Trophoblast cell (in vitro differentiated cells and primary cell): ENCODE measurements at regions not wholly inside any gene's neighbourhood (a gene's known extent, or its start where the extent isn't known, plus 50 kb on each side); places are given as distances from the start of the nearest gene placed in this dataset.

ENCODE experiments used
- DNase-seq, 2 donors: peaks; one replicate each; pipeline ENCODE4 v3.0.0-alpha.2; 2016
- H2AFZ ChIP-seq: 2 replicates; pipeline ENCODE4 v1.6.1; 2013; ENCODE audit warnings: low read length, moderate library complexity, mild to moderate bottlenecking; ENCODE audit not compliant: insufficient read depth, poor library complexity
- H2AK5ac ChIP-seq: 2 replicates; pipeline ENCODE4 v1.6.1; 2013; ENCODE audit warnings: mild to moderate bottlenecking, low read length
- H2BK120ac ChIP-seq: 2 replicates; pipeline ENCODE4 v1.6.1; 2013; ENCODE audit warnings: low read length, mild to moderate bottlenecking, moderate library complexity; ENCODE audit not compliant: insufficient read depth, poor library complexity
- H2BK12ac ChIP-seq: 2 replicates; pipeline ENCODE4 v1.6.1; 2013; ENCODE audit warnings: mild to moderate bottlenecking, low read length, moderate library complexity
- H2BK5ac ChIP-seq: 2 replicates; pipeline ENCODE4 v1.6.1; 2013; ENCODE audit warnings: low read length, low read depth, moderate library complexity, mild to moderate bottlenecking; ENCODE audit not compliant: poor library complexity
- H3K14ac ChIP-seq: 2 replicates; pipeline ENCODE4 v1.6.1; 2013; ENCODE audit warnings: mild to moderate bottlenecking, low read length
- H3K18ac ChIP-seq: 2 replicates; pipeline ENCODE4 v1.6.1; 2013; ENCODE audit warnings: mild to moderate bottlenecking, low read length
- H3K23ac ChIP-seq: 2 replicates; pipeline ENCODE4 v1.6.1; 2013; ENCODE audit warnings: low read length
- H3K27ac ChIP-seq: 2 replicates; pipeline ENCODE4 v1.5.1; 2013; ENCODE audit warnings: low read depth, mild to moderate bottlenecking, inconsistent platforms, low read length, moderate library complexity
- H3K27me3 ChIP-seq: 2 replicates; pipeline ENCODE4 v1.6.1; 2013; ENCODE audit warnings: inconsistent platforms, mild to moderate bottlenecking, low read length, moderate library complexity; ENCODE audit not compliant: insufficient read depth
- H3K36me3 ChIP-seq, 2 experiments: 1 replicate in 1 of 2; 2 replicates in 1 of 2; pipeline ENCODE4 v1.6.1; 2013; ENCODE audit warnings: low read length in 2 of 2, mild to moderate bottlenecking in 2 of 2, moderate library complexity in 1 of 2; ENCODE audit not compliant: insufficient read depth in 2 of 2, control insufficient read depth in 1 of 2
- H3K4ac ChIP-seq: 2 replicates; pipeline ENCODE4 v1.6.1; 2013; ENCODE audit warnings: low read depth, mild to moderate bottlenecking, low read length, moderate library complexity
- H3K4me1 ChIP-seq, 2 experiments: 1 replicate in 1 of 2; 2 replicates in 1 of 2; pipeline ENCODE4 v1.6.1; 2013; ENCODE audit warnings: low read length in 2 of 2, mild to moderate bottlenecking in 2 of 2, moderate library complexity in 1 of 2; ENCODE audit not compliant: insufficient read depth in 2 of 2, control insufficient read depth in 1 of 2
- H3K4me2 ChIP-seq: 2 replicates; pipeline ENCODE4 v1.6.1; 2013; ENCODE audit warnings: inconsistent platforms, mild to moderate bottlenecking, low read length, moderate library complexity
- H3K4me3 ChIP-seq: 2 replicates; pipeline ENCODE4 v1.5.1; 2013; ENCODE audit warnings: mild to moderate bottlenecking, low read depth, low read length, inconsistent platforms
- H3K79me1 ChIP-seq: one replicate; pipeline ENCODE4 v1.6.1; 2013; ENCODE audit warnings: low read length
- H3K79me2 ChIP-seq: 2 replicates; pipeline ENCODE4 v1.6.1; 2013; ENCODE audit warnings: low read length, mild to moderate bottlenecking; ENCODE audit not compliant: control insufficient read depth, insufficient read depth, poor library complexity
- H3K9ac ChIP-seq: 2 replicates; pipeline ENCODE4 v1.6.1; 2013; ENCODE audit warnings: mild to moderate bottlenecking, low read length
- H3K9me3 ChIP-seq: 2 replicates; pipeline ENCODE4 v1.6.1; 2013; ENCODE audit warnings: low read depth, mild to moderate bottlenecking, control low read depth, inconsistent platforms, low read length; ENCODE audit not compliant: insufficient read depth
- H4K12ac ChIP-seq: 2 replicates; pipeline ENCODE4 v1.6.1; 2013; ENCODE audit warnings: low read depth, mild to moderate bottlenecking, low read length, moderate library complexity
- H4K8ac ChIP-seq: 2 replicates; pipeline ENCODE4 v1.6.1; 2013; ENCODE audit warnings: low read depth, mild to moderate bottlenecking, low read length, moderate library complexity
- H4K91ac ChIP-seq: one replicate; pipeline ENCODE4 v1.6.1; 2013; ENCODE audit warnings: low read depth, mild to moderate bottlenecking, low read length, moderate library complexity
- WGBS: extraction: QIAGEN DNeasy Blood & Tissue Kit; methylation state at CpG from one replicate; pipeline ENCODE4 v1.1.7; 2013; ENCODE audit warnings: missing lambda C conversion rate; ENCODE audit not compliant: insufficient read length, insufficient coverage; ENCODE audit errors: extremely low coverage; 5-methylcytosine and 5-hydroxymethylcytosine counted together

- Histone ChIP-seq H2BK12ac (no peak overlapping the region), H2BK5ac (no peak overlapping the region), H4K12ac (no peak overlapping the region), H3K27ac (no peak overlapping the region), H3K9me3 (peaks cover 6% of the 10 kb centered on the region), H3K79me1 (no peaks in the 10 kb centered on the region), H3K4me3 (no peak overlapping the region), H3K4me2 (no peak overlapping the region), H3K9ac (no peak overlapping the region), H4K91ac (no peak overlapping the region), H4K8ac (no peak overlapping the region), H2BK120ac (no peak overlapping the region), H3K27me3 (peaks cover 6% of the 10 kb centered on the region), H3K4me1 (no peaks in the 10 kb centered on the region), H3K14ac (no peak overlapping the region), H3K79me2 (no peaks in the 10 kb centered on the region), H2AK5ac (no peak overlapping the region), H2AFZ (no peak overlapping the region), H3K23ac (no peak overlapping the region), H3K18ac (no peak overlapping the region), H3K4ac (no peak overlapping the region), H3K36me3 (no peaks in the 10 kb centered on the region)
- no peak for DNase-seq
These were observed 356.5 kb downstream of the DAD1 start for GRCh38 chr14:22232486-22232885.

GRCh38 chr14:22231018-22231417, 358.0 kb downstream of the DAD1 start:
- no CpG with 5 or more reads among the region's 1 CpG for WGBS
- no peak overlapping the region for H4K8ac ChIP-seq
- H2BK120ac ChIP-seq, result no peak overlapping the region
- H3K27me3 ChIP-seq, result peaks cover 6% of the 10 kb centered on the region
- no peak overlapping the region for H4K91ac ChIP-seq
- no peaks in the 10 kb centered on the region for H3K4me1 ChIP-seq
- no peak overlapping the region for H4K12ac ChIP-seq
- H2BK5ac ChIP-seq, result no peak overlapping the region
- no peak overlapping the region for H3K9ac ChIP-seq
- H3K23ac ChIP-seq, result no peak overlapping the region
- no peak overlapping the region for H3K18ac ChIP-seq
- H3K27ac ChIP-seq, result no peak overlapping the region
- H3K79me1 ChIP-seq, result no peaks in the 10 kb centered on the region
- no peak overlapping the region for H3K4me2 ChIP-seq
- no peaks in the 10 kb centered on the region for H3K36me3 ChIP-seq
- H2AK5ac ChIP-seq, result no peak overlapping the region
- H3K4ac ChIP-seq, result no peak overlapping the region
- peak overlapping the region; percentile 13 for H3K4me3 ChIP-seq
- no peak overlapping the region for H2BK12ac ChIP-seq
- no peaks in the 10 kb centered on the region for H3K79me2 ChIP-seq
- peaks cover 6% of the 10 kb centered on the region for H3K9me3 ChIP-seq
- H3K14ac ChIP-seq, result no peak overlapping the region
- H2AFZ ChIP-seq, result no peak overlapping the region
- DNase-seq, result no peak

GRCh38 chr14:22230517-22230916, 358.5 kb downstream of the DAD1 start:
- Histone ChIP-seq H3K27ac (no peak overlapping the region), H2BK120ac (no peak overlapping the region), H3K4me2 (no peak overlapping the region), H3K79me2 (no peaks in the 10 kb centered on the region), H4K8ac (no peak overlapping the region), H3K9ac (no peak overlapping the region), H3K9me3 (peaks cover 6% of the 10 kb centered on the region), H3K18ac (no peak overlapping the region), H3K23ac (no peak overlapping the region), H3K27me3 (peaks cover 6% of the 10 kb centered on the region), H2AFZ (no peak overlapping the region), H3K14ac (no peak overlapping the region), H2BK12ac (no peak overlapping the region), H3K79me1 (no peaks in the 10 kb centered on the region), H4K12ac (no peak overlapping the region), H2BK5ac (no peak overlapping the region), H4K91ac (no peak overlapping the region), H3K36me3 (no peaks in the 10 kb centered on the region), H3K4me3 (no peak overlapping the region), H3K4ac (no peak overlapping the region), H2AK5ac (no peak overlapping the region), H3K4me1 (no peaks in the 10 kb centered on the region)
- no CpG with 5 or more reads among the region's 2 CpGs for WGBS
- DNase-seq, result no peak

GRCh38 chr14:22227084-22227483, 361.9 kb downstream of the DAD1 start:
- no peak for DNase-seq
- H3K4ac ChIP-seq, result no peak overlapping the region
- H3K79me1 ChIP-seq, result no peaks in the 10 kb centered on the region
- H3K9ac ChIP-seq, result no peak overlapping the region
- no peaks in the 10 kb centered on the region for H3K79me2 ChIP-seq
- H3K18ac ChIP-seq, result no peak overlapping the region
- peaks cover 2% of the 10 kb centered on the region for H3K9me3 ChIP-seq
- no peak overlapping the region for H3K27ac ChIP-seq
- no peak overlapping the region for H4K8ac ChIP-seq
- H2BK12ac ChIP-seq, result no peak overlapping the region
- H3K4me2 ChIP-seq, result no peak overlapping the region
- no peak overlapping the region for H3K4me3 ChIP-seq
- H2BK5ac ChIP-seq, result no peak overlapping the region
- no peak overlapping the region for H3K23ac ChIP-seq
- no CpG with 5 or more reads among the region's 4 CpGs for WGBS
- H3K4me1 ChIP-seq, result no peaks in the 10 kb centered on the region
- no peak overlapping the region for H4K12ac ChIP-seq
- H3K36me3 ChIP-seq, result no peaks in the 10 kb centered on the region
- H4K91ac ChIP-seq, result no peak overlapping the region
- H2BK120ac ChIP-seq, result no peak overlapping the region
- H3K27me3 ChIP-seq, result peaks cover under 1% of the 10 kb centered on the region
- no peak overlapping the region for H2AFZ ChIP-seq
- H3K14ac ChIP-seq, result no peak overlapping the region
- H2AK5ac ChIP-seq, result no peak overlapping the region
